Tibial nerve (tissue), 4 donors: ENCODE measurements at regions not wholly inside any gene's neighbourhood (a gene's known extent, or its start where the extent isn't known, plus 50 kb on each side); places are given as distances from the start of the nearest gene placed in this dataset.

Experiments used
- DNase-seq, 2 donors: peaks; one replicate each; pipeline ENCODE4 v3.0.0-alpha.2; 2019; ENCODE audit warnings: low spot score in 2 of 2
- H3K27ac ChIP-seq, 4 donors: fragments of 200-600 bp; sonication (generic) in 3 of 4; one replicate each; pipeline ENCODE4 v1.5.1; 2017 to 2019; ENCODE audit warnings: mild to moderate bottlenecking in 1 of 4
- H3K27me3 ChIP-seq, 2 donors: fragments of 200-600 bp; sonication (generic) in 1 of 2; one replicate each; pipeline versions ENCODE4 v1.5.1 to v1.6.0; 2017 to 2019
- H3K36me3 ChIP-seq, 3 donors: fragments of 200-600 bp; sonication (generic); one replicate each; pipeline ENCODE4 v1.5.1; 2018 to 2019
- H3K4me1 ChIP-seq, 4 donors: fragments of 200-600 bp; sonication (generic) in 3 of 4; one replicate each; pipeline ENCODE4 v1.5.1; 2017 to 2019
- H3K4me3 ChIP-seq, 4 donors: fragments of 200-600 bp; sonication (generic) in 3 of 4; one replicate each; pipeline ENCODE4 v1.5.1; 2017 to 2019; ENCODE audit warnings: mild to moderate bottlenecking in 1 of 4, moderate library complexity in 1 of 4
- H3K9me3 ChIP-seq, 4 donors: fragments of 200-600 bp; sonication (generic) in 3 of 4; one replicate each; pipeline ENCODE4 v1.5.1; 2017 to 2019
- CTCF ChIP-seq, 5 experiments: fragments of 200-600 bp in 3 of 5; fragments of 450-650 bp in 2 of 5; sonication (generic) in 3 of 5; IDR thresholded peaks; one replicate each; pipeline ENCODE4 v1.5.1; 2016 to 2019; ENCODE audit warnings: antibody characterized with exemption in 5 of 5, mild to moderate bottlenecking in 3 of 5, moderate library complexity in 2 of 5
- EP300 ChIP-seq, 2 donors: sonication (generic); formaldehyde crosslinking; IDR thresholded peaks; one replicate each; pipeline ENCODE4 v1.6.1; 2017; ENCODE audit warnings: antibody characterized with exemption in 2 of 2, mild to moderate bottlenecking in 1 of 2
- POLR2A ChIP-seq, 2 donors: fragments of 450-650 bp; IDR thresholded peaks; one replicate each; pipeline ENCODE4 v1.6.1; 2017; ENCODE audit warnings: antibody characterized with exemption in 2 of 2, mild to moderate bottlenecking in 2 of 2, moderate library complexity in 2 of 2
- WGBS, 2 donors: methylation state at CpG; one replicate each; pipeline ENCODE4 v1.1.5; 2018; 5-methylcytosine and 5-hydroxymethylcytosine counted together

- Histone ChIP-seq H3K4me1 (no peaks in the 10 kb centered on the region), H3K9me3 (peaks cover 0 to 6% (median 0%) of the 10 kb centered on the region in 4 donors), H3K27me3 (no peaks in the 10 kb centered on the region), H3K36me3 (no peaks in the 10 kb centered on the region), H3K27ac (no peak overlapping the region), H3K4me3 (no peak overlapping the region)
- WGBS, 2 donors: 27 to 36% methylated on average over 2 of the region's 2 CpGs
- TF ChIP-seq POLR2A (IDR thresholded peaks at IDR 0.05): no peak
- TF ChIP-seq CTCF (IDR thresholded peaks at IDR 0.05): no peak
- no peak for TF ChIP-seq EP300 (IDR thresholded peaks at IDR 0.05)
- DNase-seq: no peak
Measured at GRCh38 chr3:99240700-99241099, 339.2 kb upstream of the DCBLD2 start.

GRCh38 chr3:99236576-99236975 lies 335.1 kb upstream of the DCBLD2 start:
- H3K4me1 ChIP-seq: no peaks in the 10 kb centered on the region
- DNase-seq: no peak

GRCh38 chr3:99232696-99233095 lies 331.2 kb upstream of the DCBLD2 start:
- no peaks in the 10 kb centered on the region for H3K9me3 ChIP-seq
- TF ChIP-seq POLR2A (IDR thresholded peaks at IDR 0.05): no peak
- TF ChIP-seq EP300 (IDR thresholded peaks at IDR 0.05): no peak
- no peak for TF ChIP-seq CTCF (IDR thresholded peaks at IDR 0.05)
- no peaks in the 10 kb centered on the region for H3K4me1 ChIP-seq
- no peak overlapping the region for H3K4me3 ChIP-seq
- DNase-seq: no peak
- H3K27ac ChIP-seq: no peak overlapping the region
- WGBS, 2 donors: 80 to 97% methylated on average over 1 of the region's 1 CpG
- H3K27me3 ChIP-seq: no peaks in the 10 kb centered on the region
- no peaks in the 10 kb centered on the region for H3K36me3 ChIP-seq

More at GRCh38 chr3:99236576-99236975, 335.1 kb upstream of the DCBLD2 start:
- H3K36me3 ChIP-seq: no peaks in the 10 kb centered on the region
- no peaks in the 10 kb centered on the region for H3K9me3 ChIP-seq
- no peak overlapping the region for H3K4me3 ChIP-seq
- no peaks in the 10 kb centered on the region for H3K27me3 ChIP-seq
- TF ChIP-seq POLR2A (IDR thresholded peaks at IDR 0.05) (no peak), EP300 (IDR thresholded peaks at IDR 0.05) (no peak), CTCF (IDR thresholded peaks at IDR 0.05) (no peak)
- no peak overlapping the region for H3K27ac ChIP-seq

GRCh38 chr3:99218468-99218867 lies 317.0 kb upstream of the DCBLD2 start:
- TF ChIP-seq POLR2A (IDR thresholded peaks at IDR 0.05) (no peak), EP300 (IDR thresholded peaks at IDR 0.05) (no peak), CTCF (IDR thresholded peaks at IDR 0.05) (no peak)
- H3K27me3 ChIP-seq: no peaks in the 10 kb centered on the region
- H3K4me1 ChIP-seq: no peaks in the 10 kb centered on the region
- H3K9me3 ChIP-seq: peaks cover 0 to 17% (median 0%) of the 10 kb centered on the region in 4 donors
- no peak overlapping the region for H3K27ac ChIP-seq
- H3K36me3 ChIP-seq: no peaks in the 10 kb centered on the region
- WGBS, 2 donors: 83 to 93% methylated on average over 1 of the region's 1 CpG
- no peak overlapping the region for H3K4me3 ChIP-seq
- DNase-seq: no peak

GRCh38 chr3:99212969-99213368 lies 311.5 kb upstream of the DCBLD2 start:
- Histone ChIP-seq H3K27ac (no peak overlapping the region), H3K4me3 (no peak overlapping the region), H3K9me3 (peaks cover 0 to 9% (median 0%) of the 10 kb centered on the region in 4 donors), H3K4me1 (no peaks in the 10 kb centered on the region), H3K36me3 (no peaks in the 10 kb centered on the region), H3K27me3 (no peaks in the 10 kb centered on the region)
- no peak for TF ChIP-seq POLR2A (IDR thresholded peaks at IDR 0.05)
- TF ChIP-seq EP300 (IDR thresholded peaks at IDR 0.05): no peak
- TF ChIP-seq CTCF (IDR thresholded peaks at IDR 0.05): no peak
- 23 to 41% methylated on average over 1 of the region's 1 CpG for WGBS, 2 donors
- no peak for DNase-seq
